GM12878 (cell line): ENCODE measurements at regions not wholly inside any gene's neighbourhood (a gene's known extent, or its start where the extent isn't known, plus 50 kb on each side); places are given as distances from the start of the nearest gene placed in this dataset.

Experiments
- BCLAF1 ChIP-seq: fragments of 450-650 bp; IDR thresholded peaks from 2 replicates; pipeline ENCODE4 v1.6.1; 2017; ENCODE audit warnings: antibody characterized with exemption, mild to moderate bottlenecking, moderate library complexity
- BHLHE40 ChIP-seq, 2 experiments: fragments of 450-650 bp in 1 of 2; IDR thresholded peaks; 2 replicates each; pipeline ENCODE4 v1.6.1; 2011 to 2017; ENCODE audit warnings: low read depth in 2 of 2, borderline replicate concordance in 1 of 2, improper control_type of control experiment in 1 of 2, low read length in 1 of 2, mild to moderate bottlenecking in 1 of 2
- CHD2 ChIP-seq: IDR thresholded peaks from 2 replicates; pipeline ENCODE4 v1.6.1; 2011; ENCODE audit warnings: low read depth, low read length, improper control_type of control experiment, borderline replicate concordance
- CTCF ChIP-seq, 3 experiments: IDR thresholded peaks in 2 of 3; conservative IDR thresholded peaks in 1 of 3; 2 replicates each; pipeline ENCODE4 v1.5.1; 2011; ENCODE audit warnings: low read depth in 3 of 3, low read length in 3 of 3, mild to moderate bottlenecking in 3 of 3, control low read depth in 2 of 3, moderate library complexity in 2 of 3, inconsistent platforms in 1 of 3, mixed read lengths in 1 of 3; ENCODE audit not compliant: control insufficient read depth in 2 of 3, insufficient read depth in 1 of 3; ENCODE audit errors: extremely low read depth in 1 of 3
- IRF4 ChIP-seq: IDR thresholded peaks from 2 replicates; pipeline ENCODE4 v1.6.1; 2011; ENCODE audit warnings: low read depth, low read length
- MAX ChIP-seq: IDR thresholded peaks from 2 replicates; pipeline ENCODE4 v1.6.1; 2012; ENCODE audit warnings: low read depth, low read length, improper control_type of control experiment
- NBN ChIP-seq: fragments of 450-650 bp; IDR thresholded peaks from 2 replicates; pipeline ENCODE4 v1.6.1; 2016
- RAD21 ChIP-seq: IDR thresholded peaks from 2 replicates; pipeline ENCODE4 v1.6.1; 2011; ENCODE audit warnings: mild to moderate bottlenecking, low read depth, low read length, moderate library complexity; ENCODE audit not compliant: insufficient read depth
- RFX5 ChIP-seq: IDR thresholded peaks from 2 replicates; pipeline ENCODE4 v1.6.1; 2011; ENCODE audit warnings: low read depth, low read length, improper control_type of control experiment
- TARDBP ChIP-seq: IDR thresholded peaks from 2 replicates; pipeline ENCODE4 v1.6.1; 2016; ENCODE audit warnings: borderline replicate concordance
- TCF12 ChIP-seq: IDR thresholded peaks from 2 replicates; pipeline ENCODE4 v1.6.1; 2011; ENCODE audit warnings: low read depth, mild to moderate bottlenecking, low read length

GRCh38 chr1:25091658-25092057, 140.6 kb downstream of the SYF2 start:
- TF ChIP-seq NBN (no peak), TARDBP (no peak), MAX (no peak), CTCF (IDR thresholded peaks at IDR 0.05 in 2 of 3, conservative IDR thresholded peaks at IDR 0.05 in 1 of 3; ENCODE audit: control insufficient read depth in 2 of 3, extremely low read depth in 1 of 3, insufficient read depth in 1 of 3, low read depth in 3 of 3, low read length in 3 of 3) (no peak), RAD21 (no peak), BHLHE40 (IDR thresholded peaks at IDR 0.05; ENCODE audit: borderline replicate concordance in 1 of 2, low read depth in 2 of 2, low read length in 1 of 2) (no peak), IRF4 (no peak), TCF12 (no peak), CHD2 (no peak), RFX5 (no peak), BCLAF1 (no peak)
